HUDEP-2 (cell line): ENCODE measurements at regions not wholly inside any gene's neighbourhood (a gene's known extent, or its start where the extent isn't known, plus 50 kb on each side); places are given as distances from the start of the nearest gene placed in this dataset.
"Not testable (repeated sequence)": the region's sequence is repeated elsewhere in the genome, so short reads cannot be mapped to it uniquely, and the experiment has no call there.

Experiments used
- DNase-seq, 76 experiments: peaks; one replicate each; lab custom pipeline; 2025; ENCODE audit not compliant: unreplicated experiment in 76 of 76; lab: John Stamatoyannopoulos, UW

DNA sequence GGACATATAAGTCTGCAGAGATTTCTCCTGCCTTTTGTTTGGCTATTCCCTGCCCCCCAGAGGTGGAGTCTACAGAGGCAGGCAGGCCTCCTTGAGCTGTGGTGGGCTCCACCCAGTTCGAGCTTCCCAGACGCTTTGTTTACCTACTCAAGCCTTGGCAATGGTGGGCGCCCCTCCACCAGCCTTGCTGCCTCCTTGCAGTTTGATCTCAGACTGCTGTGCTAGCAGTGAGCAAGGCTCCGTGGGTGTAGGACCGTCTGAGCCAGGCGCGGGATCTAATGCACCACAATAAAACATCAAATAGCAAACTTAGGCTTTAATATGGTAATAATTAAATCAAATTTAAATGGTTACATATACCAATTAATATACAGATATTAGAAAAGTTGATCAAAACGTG lies 525.4 kb downstream of the RERGL start:
- not testable (repeated sequence) for DNase-seq

DNA sequence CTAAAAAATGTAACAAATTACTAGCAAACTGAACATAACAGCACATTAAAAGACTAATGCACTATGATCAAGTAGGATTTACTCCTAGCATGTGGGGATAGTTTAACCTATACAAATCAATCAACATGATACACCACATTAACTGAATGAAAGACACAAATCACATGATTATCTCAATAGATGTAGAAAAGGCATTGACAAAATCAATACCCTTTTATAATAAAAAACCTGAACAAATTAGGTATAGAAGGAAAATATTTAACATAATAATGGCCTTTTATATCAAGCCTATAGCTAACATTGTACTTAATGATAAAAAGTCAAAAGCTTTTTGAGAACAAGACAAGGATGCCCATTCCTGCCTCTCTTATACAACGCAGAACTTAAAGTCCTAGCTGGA lies 540.0 kb downstream of the RERGL start:
- DNase-seq = no peak

DNA sequence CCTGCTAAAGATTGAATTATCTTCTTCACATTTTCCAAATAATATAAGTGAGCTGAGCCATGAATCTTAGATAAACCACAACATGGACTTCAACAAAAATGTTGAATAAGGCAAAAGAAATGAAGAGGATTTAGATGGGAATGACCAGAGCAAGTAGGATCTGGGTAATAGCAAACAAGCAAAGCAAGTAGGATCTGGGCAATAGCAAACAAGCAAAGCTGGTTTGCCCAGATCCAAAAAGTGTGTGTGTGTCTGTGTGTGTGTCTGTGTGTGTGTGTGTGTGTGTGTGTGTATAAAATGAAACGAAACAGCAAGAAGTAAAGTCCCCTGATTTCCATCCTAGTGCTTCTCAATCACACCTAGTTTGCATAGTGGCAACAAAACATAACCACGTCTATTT lies 549.1 kb downstream of the RERGL start:
- no peak for DNase-seq

DNA sequence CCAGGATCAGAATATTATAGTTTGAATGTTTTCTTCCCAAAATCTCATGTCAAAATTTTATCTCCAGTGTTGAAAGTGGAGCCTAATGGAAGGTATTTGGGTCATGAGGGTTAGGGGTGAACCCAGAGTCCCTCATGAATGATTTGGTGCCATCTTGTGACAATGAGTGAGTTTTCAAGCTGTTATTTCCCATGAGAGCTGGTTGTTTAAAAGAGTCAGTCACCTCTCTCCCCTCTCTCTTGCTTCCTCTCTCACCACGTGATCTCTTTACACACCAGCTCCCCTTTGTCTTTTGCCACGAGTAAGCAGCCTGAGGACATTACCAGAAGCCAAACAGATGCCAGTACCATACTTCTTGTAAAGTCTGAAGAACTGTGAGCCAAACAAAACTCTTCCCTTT lies 561.6 kb downstream of the RERGL start:
- DNase-seq = no peak

DNA sequence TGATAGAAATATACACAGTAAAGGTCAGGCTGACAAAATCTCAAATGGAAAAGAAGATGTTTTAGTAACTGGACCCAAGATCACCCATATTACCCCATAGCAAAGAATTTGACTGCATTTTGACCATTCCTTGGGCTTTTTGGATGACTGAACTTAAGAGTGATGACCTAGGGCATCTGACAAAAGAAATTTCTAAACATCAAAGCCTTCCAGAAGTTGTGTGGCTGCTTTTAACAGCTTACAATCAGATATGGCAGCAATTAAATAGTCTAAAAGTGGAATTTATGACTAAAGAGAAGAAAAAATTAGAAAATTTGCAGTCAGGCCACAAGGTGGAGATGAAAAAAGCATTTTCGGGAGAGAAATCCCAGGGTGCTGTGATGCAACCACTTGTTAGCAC lies 563.0 kb downstream of the RERGL start:
- DNase-seq = no peak

DNA sequence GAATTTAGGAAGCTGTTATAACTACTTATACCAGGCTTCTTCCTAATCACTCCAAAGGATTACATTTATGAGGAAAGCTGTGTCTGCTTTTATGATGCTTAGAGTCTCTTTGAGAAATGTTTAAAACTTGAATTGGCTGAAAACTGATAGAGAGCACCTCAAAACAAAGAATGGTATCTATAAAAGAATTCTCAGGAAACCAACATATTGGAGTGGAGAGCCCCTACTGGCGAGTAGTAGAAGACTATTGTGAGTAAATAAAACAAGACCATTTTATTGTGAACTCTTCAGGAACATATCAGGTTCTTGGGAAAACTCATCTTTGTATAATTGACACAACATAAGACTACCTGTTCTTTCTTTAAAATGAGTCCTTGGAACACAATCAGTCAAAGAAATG lies 578.6 kb downstream of the RERGL start:
- no peak for DNase-seq

DNA sequence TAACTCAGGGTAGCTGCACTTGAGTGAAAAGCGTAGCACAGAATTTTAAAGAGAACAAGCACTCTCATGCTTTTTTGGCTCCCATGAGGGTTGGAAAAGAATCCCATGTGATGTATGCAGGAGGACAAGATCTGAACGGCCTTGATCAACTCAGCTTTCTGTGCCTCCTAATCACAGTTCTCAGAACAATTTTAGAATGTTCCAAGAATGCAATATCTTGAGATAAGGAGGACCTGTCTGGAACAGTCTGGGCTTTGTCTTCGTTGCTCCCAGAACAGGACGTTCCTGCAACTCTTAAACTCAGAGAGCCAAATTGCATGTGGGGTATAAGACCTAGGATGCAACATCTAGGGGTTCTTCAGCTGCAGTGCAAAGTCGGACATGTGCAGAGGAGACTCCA lies 582.7 kb downstream of the RERGL start:
- DNase-seq = no peak

DNA sequence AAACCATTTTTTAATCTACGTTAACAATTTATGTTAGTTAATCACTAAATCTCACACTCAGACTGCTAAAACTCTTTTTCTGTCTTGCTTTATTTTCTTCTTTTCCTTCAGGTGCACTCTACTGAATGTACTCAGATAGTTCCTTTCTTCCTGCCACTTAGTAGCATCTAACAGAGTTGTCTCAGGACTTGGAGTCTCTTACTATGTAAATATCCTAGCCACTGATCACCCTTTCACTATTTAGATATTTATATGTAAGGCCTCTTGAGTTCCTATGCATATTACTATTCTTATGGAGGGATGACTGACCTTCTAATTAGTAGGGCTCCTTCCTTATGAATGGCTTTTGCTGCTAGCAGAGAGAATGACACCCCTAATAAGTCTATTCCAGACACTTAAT lies 586.3 kb downstream of the RERGL start:
- no peak for DNase-seq

DNA sequence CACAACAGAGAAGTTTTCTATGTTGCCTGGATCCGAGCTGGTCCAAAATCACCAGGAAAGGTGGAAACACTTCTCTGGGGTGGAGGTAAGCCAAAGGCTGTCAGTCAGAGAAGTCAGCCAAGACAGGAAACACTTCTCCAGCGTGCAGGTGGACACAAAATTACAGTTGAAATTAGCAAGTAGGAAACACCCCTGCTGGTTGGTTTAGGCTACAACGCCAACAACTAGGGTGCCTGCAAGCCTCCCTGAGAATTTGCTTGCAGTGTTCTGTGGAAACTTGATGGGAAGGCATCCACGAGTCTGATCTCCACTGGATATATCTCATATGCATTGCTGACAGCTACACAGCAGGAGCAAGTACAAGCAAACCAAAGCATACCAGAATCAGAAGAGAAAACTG lies 600.5 kb downstream of the RERGL start:
- no peak for DNase-seq

DNA sequence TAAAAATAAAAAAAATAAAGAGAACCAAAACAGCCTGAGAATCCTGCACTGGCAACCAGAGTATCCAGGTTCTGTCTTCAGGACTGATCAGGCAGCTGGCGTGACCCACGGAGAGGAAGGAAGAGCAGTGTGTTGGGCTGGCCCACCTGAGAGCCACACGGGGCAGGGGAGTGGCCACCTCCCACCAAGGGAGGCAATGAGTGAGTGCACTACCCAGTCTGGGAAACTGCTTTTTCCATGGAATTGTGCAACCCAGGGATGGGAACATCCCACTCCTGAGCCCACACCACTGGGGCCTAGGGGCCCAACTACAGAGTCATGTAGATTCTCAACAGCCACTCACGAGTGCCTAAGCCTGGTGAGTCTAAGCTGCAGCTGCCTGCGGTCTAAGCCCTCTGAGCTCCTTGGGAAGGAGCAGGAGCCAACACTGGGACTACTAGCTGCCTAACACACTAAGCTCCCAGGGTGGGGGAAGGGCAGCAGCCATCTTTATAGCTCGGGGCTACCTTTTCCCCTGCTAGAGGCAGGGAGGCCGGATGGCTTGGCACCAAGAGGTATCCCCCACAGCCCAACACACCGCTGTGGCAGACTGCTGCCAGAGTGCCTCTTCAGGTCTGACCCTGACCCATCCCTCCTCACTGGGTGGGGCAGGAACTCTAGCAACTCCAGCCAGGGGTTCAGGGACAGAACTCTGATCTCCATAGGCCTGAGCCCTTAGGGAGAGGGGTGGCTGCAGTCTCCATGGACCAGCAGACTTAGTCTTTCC lies 610.9 kb downstream of the RERGL start:
- no peak for DNase-seq

DNA sequence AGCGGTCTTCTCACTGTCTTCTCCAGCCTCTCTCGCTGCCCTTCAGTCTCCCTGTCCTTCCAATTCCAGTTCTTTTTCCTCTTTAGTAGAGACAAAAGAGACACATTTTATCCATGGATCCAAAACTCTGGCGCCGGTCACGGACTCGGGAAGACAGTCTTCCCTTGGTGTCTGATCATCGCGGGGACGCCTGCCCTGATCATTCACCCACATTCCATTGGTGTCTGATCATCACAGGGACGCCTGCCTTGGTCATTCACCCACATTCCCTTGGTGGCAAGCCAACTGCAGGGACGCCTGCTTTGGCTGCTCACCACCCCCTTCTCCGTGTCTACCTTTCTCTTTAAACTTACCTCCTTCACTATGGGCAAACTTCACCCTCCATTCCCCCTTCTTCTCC lies 619.5 kb downstream of the RERGL start:
- DNase-seq = no peak

DNA sequence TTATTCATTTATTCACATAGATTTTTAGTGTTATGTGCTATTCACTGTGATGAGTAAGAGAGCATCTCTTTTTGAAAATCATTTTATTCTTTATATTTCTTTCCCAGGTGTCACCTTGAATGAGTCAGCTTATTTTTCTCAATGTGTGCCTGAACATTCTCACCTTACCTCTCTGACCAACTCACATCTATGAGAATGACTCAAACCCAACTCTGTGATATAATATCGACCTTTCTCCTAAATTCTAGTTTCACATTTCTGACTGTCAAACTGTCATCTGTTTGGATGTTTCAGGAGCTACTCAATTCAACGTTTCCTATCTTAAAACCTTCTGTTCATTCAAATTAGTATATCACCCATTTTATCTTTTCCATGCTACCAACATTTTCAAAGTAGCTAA lies 630.8 kb downstream of the RERGL start:
- no peak for DNase-seq

DNA sequence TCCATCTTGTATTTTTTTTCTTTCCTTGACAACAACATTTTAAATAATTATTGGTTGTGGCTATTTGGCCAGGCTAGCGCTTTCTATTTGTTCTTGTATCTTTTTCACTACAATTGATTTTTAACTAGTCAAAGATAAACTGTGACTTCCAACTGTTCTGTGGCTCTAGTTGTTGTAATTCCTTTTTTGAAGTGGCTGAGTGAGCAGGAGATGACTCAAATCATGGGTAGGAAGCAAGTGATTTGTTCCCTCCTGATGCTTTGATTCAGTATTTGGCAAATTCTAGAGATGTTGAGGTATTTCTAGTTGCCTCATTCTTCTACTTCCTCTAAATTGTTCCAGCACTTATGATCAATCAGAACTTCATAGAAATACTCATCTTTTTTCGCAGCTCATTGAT lies 633.5 kb downstream of the RERGL start:
- no peak for DNase-seq

DNA sequence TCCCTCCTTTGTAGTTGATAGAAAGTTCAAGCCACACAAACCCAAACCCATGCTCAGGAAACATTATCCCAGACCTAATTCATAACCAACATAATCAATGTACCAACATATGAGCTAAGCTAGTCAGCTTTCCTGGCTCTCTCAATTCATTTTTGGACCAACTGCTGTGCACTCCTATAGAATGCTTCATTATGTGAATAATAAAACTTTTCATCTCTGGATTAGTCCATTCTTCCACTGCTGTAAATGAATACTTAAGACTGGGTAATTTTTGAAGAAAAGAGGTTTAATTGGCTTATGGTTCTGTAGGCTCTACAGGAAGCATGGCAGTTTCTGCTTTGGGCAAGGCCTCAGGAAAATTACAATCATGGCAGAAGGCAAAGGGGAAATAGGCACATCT lies 651.9 kb downstream of the RERGL start:
- no peak for DNase-seq

DNA sequence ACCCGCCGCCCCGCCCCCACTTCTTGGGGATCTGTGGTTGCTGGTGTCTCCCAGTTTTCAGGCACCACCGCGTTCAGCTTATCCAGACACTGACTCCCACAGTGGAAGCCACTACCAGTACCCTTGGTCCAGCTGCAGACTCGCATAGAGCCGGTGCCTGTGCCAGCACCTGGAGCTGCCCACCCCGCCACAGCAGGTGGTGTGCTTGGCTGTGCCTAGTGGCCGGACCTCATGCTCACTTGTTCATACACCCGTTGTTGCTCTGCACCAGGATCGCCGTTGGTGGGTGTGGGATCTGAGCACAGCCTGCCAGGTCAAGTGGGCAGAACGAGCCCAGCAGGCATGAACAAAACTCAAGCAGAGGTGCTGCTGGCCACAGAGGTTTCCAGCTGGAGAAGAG lies 673.2 kb downstream of the RERGL start:
- no peak for DNase-seq

DNA sequence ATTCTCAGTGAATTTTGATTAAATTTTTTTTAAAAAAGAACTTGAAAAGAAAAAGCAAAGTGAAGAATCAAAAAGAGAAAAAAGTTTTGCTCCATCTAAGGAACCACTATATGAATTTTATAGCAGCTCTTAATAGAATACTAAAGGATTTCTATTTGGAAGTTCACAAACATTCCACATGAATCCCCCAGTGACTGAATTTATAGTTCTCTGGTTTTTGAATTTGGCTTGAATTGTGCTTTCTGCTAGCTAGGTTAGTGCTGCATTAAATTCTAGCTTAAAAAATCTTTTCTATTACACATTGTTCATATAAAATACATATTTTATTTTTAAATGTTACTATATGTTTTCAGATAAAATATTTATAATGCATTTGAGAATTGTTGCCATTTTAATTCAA lies 675.4 kb downstream of the RERGL start:
- no peak for DNase-seq

DNA sequence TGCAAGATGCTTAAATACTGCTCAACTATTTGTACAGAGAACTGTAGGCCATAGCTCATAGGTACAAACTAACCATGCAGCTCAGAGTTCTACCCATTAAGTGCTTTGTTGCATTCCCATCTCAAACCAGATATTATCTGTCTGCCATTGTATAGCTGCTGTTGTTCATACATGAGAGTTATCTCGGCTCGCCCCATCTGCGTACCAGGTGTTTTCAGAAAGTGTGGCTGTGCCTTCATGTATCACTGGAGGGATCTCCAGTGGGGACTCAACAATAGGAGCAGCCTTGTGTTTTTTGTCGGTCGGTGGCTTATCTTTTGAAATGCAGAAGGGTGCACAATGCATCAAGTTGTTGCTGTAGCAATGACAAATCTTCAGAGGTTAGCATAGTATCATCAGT lies 678.3 kb downstream of the RERGL start:
- DNase-seq = no peak

DNA sequence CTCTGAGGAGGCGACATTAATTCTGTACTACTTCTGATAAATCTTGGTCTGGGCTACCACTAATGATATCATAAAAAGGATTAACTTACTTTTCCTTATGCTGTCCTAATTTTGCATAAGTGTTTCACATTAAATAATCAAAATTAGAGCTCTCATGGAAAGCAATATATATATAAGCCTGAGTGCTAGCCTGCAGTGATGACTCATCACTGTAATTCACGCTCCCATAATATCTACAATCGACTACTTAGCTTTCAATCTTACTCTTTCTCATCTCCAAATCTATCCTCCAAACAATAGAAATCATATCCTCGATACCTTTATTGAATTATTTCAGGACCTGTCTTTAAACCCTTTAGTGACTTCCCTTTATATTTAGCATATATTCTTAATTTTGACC lies 701.3 kb downstream of the RERGL start:
- DNase-seq = no peak

DNA sequence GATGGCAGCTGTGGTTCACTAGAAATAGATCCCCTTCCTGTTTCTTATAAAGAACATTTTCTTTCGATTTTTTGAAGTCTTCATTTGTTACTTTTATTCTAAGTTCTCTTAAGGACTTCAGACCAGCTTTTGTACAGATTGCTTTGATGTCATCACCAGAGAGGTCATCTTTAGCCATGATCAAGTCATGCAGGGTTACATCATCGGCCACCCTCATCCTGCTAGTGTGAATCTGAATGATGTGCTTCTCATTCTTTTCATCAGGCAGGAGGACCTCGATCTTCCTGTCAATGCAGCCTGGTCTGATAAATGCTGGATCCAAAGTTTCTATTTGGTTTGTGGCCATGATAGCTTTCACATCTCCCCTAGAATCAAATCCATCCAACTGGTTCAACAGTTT lies 706.7 kb downstream of the RERGL start:
- DNase-seq = no peak

DNA sequence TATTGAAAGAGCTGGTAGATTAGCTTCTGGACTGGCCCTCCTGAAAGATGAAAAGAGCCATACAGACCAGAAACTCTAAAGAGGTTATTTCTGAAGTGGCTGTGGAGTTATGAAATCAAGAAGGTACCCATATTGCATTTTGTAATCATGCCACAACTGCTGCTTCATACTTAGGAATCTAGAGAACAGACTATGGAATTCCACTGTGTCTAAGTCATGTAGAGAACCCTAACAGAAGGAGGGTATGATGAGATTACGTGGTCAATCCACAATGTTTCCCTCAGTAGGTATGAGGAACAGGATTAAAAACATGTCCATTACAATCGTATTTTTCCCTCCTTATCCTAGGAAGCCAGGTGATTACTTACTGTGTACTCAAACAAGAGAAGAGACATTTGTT lies 708.8 kb downstream of the RERGL start:
- no peak for DNase-seq

DNA sequence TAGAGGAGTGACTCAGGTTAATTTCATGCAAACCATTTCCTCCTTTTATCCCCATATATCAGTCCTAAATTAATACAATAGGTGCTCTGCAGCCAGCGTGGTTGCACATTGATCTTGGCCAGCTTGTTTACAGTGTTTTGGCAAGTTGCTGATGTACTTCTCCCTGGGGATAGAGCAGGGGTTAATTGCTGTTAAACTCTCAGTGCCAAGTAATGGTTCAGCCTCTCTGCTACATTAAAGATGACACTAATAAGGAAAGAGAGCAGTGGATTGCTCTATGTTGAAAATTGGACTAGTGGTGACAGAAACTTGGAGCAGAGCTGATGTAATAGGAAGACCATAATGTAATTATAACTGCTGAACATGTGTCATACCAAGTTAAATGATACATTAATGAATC lies 717.5 kb downstream of the RERGL start:
- no peak for DNase-seq

DNA sequence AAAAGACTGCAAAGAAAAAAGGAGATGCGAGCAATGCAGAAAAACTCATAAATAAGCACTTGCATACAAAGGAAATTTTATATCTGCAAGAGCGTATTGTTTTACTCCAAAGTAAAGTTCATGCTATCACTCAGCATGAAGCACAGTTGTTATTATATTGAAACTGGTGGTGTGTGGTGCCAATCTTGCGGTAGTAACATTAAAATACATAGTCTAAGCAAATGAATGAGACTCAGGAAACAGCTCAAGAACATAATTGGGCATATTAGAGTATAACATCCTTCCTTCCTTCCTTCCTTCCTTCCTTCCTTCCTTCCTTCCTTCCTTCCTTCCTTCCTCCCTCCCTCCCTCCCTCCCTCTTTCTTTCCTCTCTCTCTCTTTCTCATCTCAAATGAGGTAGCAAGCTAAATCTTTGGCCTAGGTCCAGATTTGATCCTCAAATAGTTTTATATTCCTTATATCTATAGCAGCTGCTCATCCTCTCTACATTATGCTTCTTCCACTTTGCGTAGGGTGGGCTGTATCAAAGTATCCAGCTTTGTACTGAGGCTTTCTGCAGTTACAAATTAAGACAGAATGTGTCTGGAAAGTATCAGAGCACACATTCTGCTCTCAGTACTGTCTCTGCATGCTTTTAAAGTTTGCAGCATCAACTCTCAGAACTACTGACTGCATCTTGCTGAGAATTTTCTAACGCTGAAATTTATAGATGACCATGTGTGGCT lies 718.3 kb downstream of the RERGL start:
- DNase-seq = no peak

DNA sequence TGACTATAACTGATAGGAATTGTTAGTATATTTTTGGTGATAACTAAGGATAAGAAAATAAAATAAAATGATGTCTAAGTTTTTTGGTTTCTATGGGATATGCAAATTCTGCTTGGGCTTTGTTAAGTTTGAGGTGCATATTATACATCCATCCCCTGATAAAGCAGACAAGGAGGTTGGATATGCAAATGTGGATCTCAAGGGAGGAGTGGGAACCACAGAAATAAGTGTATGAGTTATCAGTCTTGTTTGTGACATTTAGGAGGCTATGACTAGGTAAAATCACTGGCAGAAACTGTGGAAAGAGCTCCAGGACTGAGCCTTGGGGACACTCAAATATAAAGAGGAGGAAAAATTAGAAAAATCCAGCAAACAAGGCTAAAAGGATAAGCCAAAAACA lies 719.4 kb downstream of the RERGL start:
- no peak for DNase-seq
